Neuronal stem cell (in vitro differentiated cells): ENCODE measurements at regions not wholly inside any gene's neighbourhood (a gene's known extent, or its start where the extent isn't known, plus 50 kb on each side); places are given as distances from the start of the nearest gene placed in this dataset.
"Not testable (repeated sequence)": the region's sequence is repeated elsewhere in the genome, so short reads cannot be mapped to it uniquely, and the experiment has no call there.

Experiments
- DNase-seq: peaks from one replicate; pipeline ENCODE4 v3.0.0-alpha.2; 2013; ENCODE audit warnings: low spot score
- H2AFZ ChIP-seq: one replicate; pipeline ENCODE4 v1.6.1; 2013; ENCODE audit warnings: mild to moderate bottlenecking, low read length, inconsistent platforms
- H2AK5ac ChIP-seq: 2 replicates; pipeline ENCODE4 v1.6.1; 2013; ENCODE audit warnings: low read depth, mild to moderate bottlenecking, inconsistent platforms, low read length, moderate library complexity, mixed read lengths
- H2BK120ac ChIP-seq: 2 replicates; pipeline ENCODE4 v1.6.1; 2013; ENCODE audit warnings: low read depth, mild to moderate bottlenecking, inconsistent platforms, low read length, moderate library complexity, mixed read lengths
- H2BK12ac ChIP-seq: one replicate; pipeline ENCODE4 v1.6.1; 2013; ENCODE audit warnings: low read length, inconsistent platforms
- H2BK15ac ChIP-seq: 2 replicates; pipeline ENCODE4 v1.6.1; 2013; ENCODE audit warnings: mild to moderate bottlenecking, low read length, inconsistent platforms, mixed read lengths
- H2BK5ac ChIP-seq: one replicate; pipeline ENCODE4 v1.6.1; 2013; ENCODE audit warnings: inconsistent platforms, mild to moderate bottlenecking, low read length, moderate library complexity
- H3K14ac ChIP-seq: one replicate; pipeline ENCODE4 v1.6.1; 2013; ENCODE audit warnings: low read length, inconsistent platforms
- H3K18ac ChIP-seq: 2 replicates; pipeline ENCODE4 v1.6.1; 2013; ENCODE audit warnings: low read length, inconsistent platforms
- H3K23ac ChIP-seq: 2 replicates; pipeline ENCODE4 v1.6.1; 2013; ENCODE audit warnings: low read depth, mild to moderate bottlenecking, mixed read lengths, low read length, inconsistent platforms; ENCODE audit not compliant: poor library complexity
- H3K27ac ChIP-seq: replicated peaks from 3 replicates; pipeline ENCODE4 v1.5.1; 2013; ENCODE audit warnings: low read length, inconsistent platforms
- H3K27me3 ChIP-seq, 3 experiments: 2 replicates each; pipeline ENCODE4 v1.6.1; 2013; ENCODE audit warnings: low read length in 3 of 3, mild to moderate bottlenecking in 2 of 3, inconsistent platforms in 1 of 3, low read depth in 1 of 3, mixed read lengths in 1 of 3, moderate library complexity in 1 of 3; ENCODE audit not compliant: control insufficient read depth in 3 of 3, insufficient read depth in 3 of 3
- H3K36me3 ChIP-seq, 2 donors: replicated peaks in 1 of 2; 2 replicates each; pipeline ENCODE4 v1.6.1; 2013; ENCODE audit warnings: low read length in 2 of 2; ENCODE audit not compliant: control insufficient read depth in 2 of 2, insufficient read depth in 2 of 2
- H3K4ac ChIP-seq: 2 replicates; pipeline ENCODE4 v1.6.1; 2013; ENCODE audit warnings: inconsistent platforms, mild to moderate bottlenecking, low read length, moderate library complexity
- H3K4me1 ChIP-seq, 2 donors: 1 replicate in 1 of 2; 2 replicates in 1 of 2; pipeline ENCODE4 v1.6.1; 2013; ENCODE audit warnings: low read length in 2 of 2, low read depth in 1 of 2; ENCODE audit not compliant: control insufficient read depth in 2 of 2, insufficient read depth in 1 of 2
- H3K4me2 ChIP-seq: one replicate; pipeline ENCODE4 v1.6.1; 2013; ENCODE audit warnings: mild to moderate bottlenecking, low read length, inconsistent platforms; ENCODE audit not compliant: insufficient read depth, poor library complexity, severe bottlenecking
- H3K4me3 ChIP-seq, 2 donors: 2 replicates each; pipeline ENCODE4 v1.5.1; 2013; ENCODE audit warnings: low read length in 2 of 2, mild to moderate bottlenecking in 2 of 2, inconsistent platforms in 1 of 2, moderate library complexity in 1 of 2
- H3K79me1 ChIP-seq: one replicate; pipeline ENCODE4 v1.6.1; 2013; ENCODE audit warnings: low read depth, mild to moderate bottlenecking, inconsistent platforms, low read length, moderate library complexity
- H3K9ac ChIP-seq: one replicate; pipeline ENCODE4 v1.6.1; 2013; ENCODE audit warnings: mild to moderate bottlenecking, low read depth, low read length, inconsistent platforms; ENCODE audit not compliant: poor library complexity
- H3K9me3 ChIP-seq, 2 donors: replicated peaks in 1 of 2; 2 replicates each; pipeline versions ENCODE3 to v1.6.1; 2013; ENCODE audit warnings: low read length in 2 of 2, mild to moderate bottlenecking in 2 of 2, inconsistent platforms in 1 of 2, low read depth in 1 of 2, mixed read lengths in 1 of 2, moderate library complexity in 1 of 2; ENCODE audit not compliant: control insufficient read depth in 2 of 2, insufficient read depth in 1 of 2
- H4K8ac ChIP-seq: one replicate; pipeline ENCODE4 v1.6.1; 2013; ENCODE audit warnings: low read depth, mild to moderate bottlenecking, inconsistent platforms, low read length, moderate library complexity
- H4K91ac ChIP-seq: one replicate; pipeline ENCODE4 v1.6.1; 2013; ENCODE audit warnings: low read length, low read depth, mild to moderate bottlenecking, inconsistent platforms; ENCODE audit not compliant: poor library complexity
- WGBS, 2 donors: extraction: QIAGEN DNeasy Blood & Tissue Kit; methylation state at CpG; one replicate each; pipeline ENCODE4 v1.1.7; 2013; ENCODE audit warnings: missing lambda C conversion rate in 2 of 2, mixed read lengths in 1 of 2; ENCODE audit not compliant: insufficient read length in 2 of 2, insufficient replicate concordance in 1 of 2; ENCODE audit errors: extremely low coverage in 2 of 2; 5-methylcytosine and 5-hydroxymethylcytosine counted together

DNA sequence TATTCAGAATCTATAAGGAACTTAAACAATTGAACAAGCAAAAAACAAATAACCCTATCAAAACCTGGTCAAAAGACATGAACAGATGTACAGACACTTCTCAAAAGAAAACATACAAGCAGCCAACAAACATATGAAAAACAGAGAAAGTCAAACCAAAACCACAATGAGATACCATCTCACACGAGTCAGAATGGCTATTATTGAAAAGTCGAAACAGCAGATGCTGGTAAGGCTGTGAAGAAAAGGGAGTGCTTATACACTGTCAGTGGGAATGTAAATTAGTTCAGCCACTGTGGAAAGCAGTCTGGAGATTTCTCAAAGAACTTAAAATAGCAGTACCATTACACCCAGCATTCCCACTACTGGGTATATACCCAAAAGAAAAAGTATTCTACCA, 520.1 kb downstream of the LTN1 start:
- not testable (repeated sequence) for H3K27ac ChIP-seq, H3K4ac ChIP-seq, H3K18ac ChIP-seq, H3K14ac ChIP-seq, H4K8ac ChIP-seq, H3K27me3 ChIP-seq, H3K23ac ChIP-seq, H3K4me3 ChIP-seq, H4K91ac ChIP-seq, H2BK12ac ChIP-seq, H2BK15ac ChIP-seq, DNase-seq, H2AK5ac ChIP-seq, H2AFZ ChIP-seq, H3K36me3 ChIP-seq, H2BK5ac ChIP-seq, H2BK120ac ChIP-seq, H3K9me3 ChIP-seq, H3K4me2 ChIP-seq, H3K4me1 ChIP-seq, H3K9ac ChIP-seq, H3K79me1 ChIP-seq
- WGBS, 2 donors, result no CpG with 5 or more reads among the region's 2 CpGs

DNA sequence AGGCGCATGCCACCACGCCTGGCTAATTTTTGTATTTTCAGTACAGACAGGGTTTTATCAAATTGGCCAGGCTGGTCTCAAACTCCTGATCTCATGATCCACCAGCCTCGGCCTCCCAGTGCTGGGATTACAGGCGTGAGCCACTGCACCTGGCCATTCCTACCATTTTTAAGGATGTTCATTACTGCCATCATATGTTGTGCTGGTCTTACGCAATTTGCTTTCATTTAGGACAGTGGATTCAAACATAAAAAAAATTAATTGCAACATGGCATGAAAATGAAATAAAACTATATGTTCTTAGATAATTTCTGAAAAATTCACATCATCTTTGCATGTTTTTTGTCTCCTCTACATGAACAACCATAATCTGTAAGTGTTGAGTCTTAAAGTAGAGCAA, 527.7 kb downstream of the LTN1 start:
- no peaks in the 10 kb centered on the region for H3K4me1 ChIP-seq

GRCh38 chr21:28464095-28464494, 528.6 kb downstream of the LTN1 start:
- Histone ChIP-seq H2BK5ac (no peak overlapping the region), H3K4ac (no peak overlapping the region), H2AK5ac (no peak overlapping the region), H2BK120ac (no peak overlapping the region), H2BK12ac (no peak overlapping the region), H3K4me1 (no peaks in the 10 kb centered on the region), H3K23ac (no peak overlapping the region), H4K91ac (no peak overlapping the region), H3K27ac (no peak overlapping the region), H3K9ac (no peak overlapping the region), H3K4me2 (no peak overlapping the region), H3K4me3 (no peak overlapping the region), H4K8ac (no peak overlapping the region), H3K27me3 (no peaks in the 10 kb centered on the region), H3K14ac (no peak overlapping the region), H3K79me1 (no peaks in the 10 kb centered on the region), H3K18ac (no peak overlapping the region), H3K36me3 (no peaks in the 10 kb centered on the region), H2AFZ (no peak overlapping the region), H2BK15ac (no peak overlapping the region), H3K9me3 (no peaks in the 10 kb centered on the region)
- DNase-seq, result no peak

More for the DNA sequence above, 527.7 kb downstream of the LTN1 start:
- Histone ChIP-seq H3K14ac (no peak overlapping the region), H2BK12ac (no peak overlapping the region), H3K18ac (no peak overlapping the region), H2BK5ac (no peak overlapping the region), H3K4me2 (no peak overlapping the region), H4K91ac (no peak overlapping the region), H3K23ac (no peak overlapping the region), H2BK120ac (no peak overlapping the region), H3K27ac (no peak overlapping the region), H3K4ac (no peak overlapping the region), H3K79me1 (no peaks in the 10 kb centered on the region), H2BK15ac (no peak overlapping the region), H3K9me3 (no peaks in the 10 kb centered on the region), H3K36me3 (no peaks in the 10 kb centered on the region), H3K4me3 (no peak overlapping the region), H2AFZ (no peak overlapping the region), H2AK5ac (no peak overlapping the region), H3K9ac (no peak overlapping the region), H3K27me3 (no peaks in the 10 kb centered on the region), H4K8ac (no peak overlapping the region)
- no peak for DNase-seq
- WGBS, 2 donors, result no CpG with 5 or more reads among the region's 5 CpGs

DNA sequence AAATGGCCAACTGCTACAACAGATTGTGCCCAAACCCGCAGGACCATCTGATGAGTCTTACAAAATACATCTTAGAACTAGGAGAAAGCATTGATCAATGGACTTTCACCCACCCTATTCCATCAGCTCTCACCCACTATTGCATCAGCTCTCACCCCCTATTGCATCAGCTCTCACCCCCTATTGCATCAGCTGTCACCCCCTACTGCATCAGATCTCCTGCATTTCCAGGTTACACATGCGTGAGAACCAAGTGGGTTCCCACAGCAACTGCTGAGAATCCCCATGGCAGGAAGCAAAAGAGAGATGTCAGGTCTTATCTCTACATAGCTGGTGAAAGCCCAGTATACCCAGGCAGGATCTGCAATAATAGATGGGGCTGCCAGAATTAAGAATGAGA, 533.5 kb downstream of the LTN1 start:
- no peak overlapping the region for H3K23ac ChIP-seq
- H3K79me1 ChIP-seq, result no peaks in the 10 kb centered on the region
- no CpG with 5 or more reads among the region's 2 CpGs for WGBS, 2 donors
- H2BK12ac ChIP-seq, result no peak overlapping the region
- H4K91ac ChIP-seq, result no peak overlapping the region
- H3K27me3 ChIP-seq, result no peaks in the 10 kb centered on the region
- no peak overlapping the region for H3K9ac ChIP-seq
- no peak for DNase-seq
- H3K27ac ChIP-seq, result no peak overlapping the region
- H3K18ac ChIP-seq, result no peak overlapping the region
- H3K9me3 ChIP-seq, result no peaks in the 10 kb centered on the region
- H3K14ac ChIP-seq, result no peak overlapping the region
- H3K4ac ChIP-seq, result no peak overlapping the region
- no peak overlapping the region for H2BK120ac ChIP-seq
- H3K4me1 ChIP-seq, result no peaks in the 10 kb centered on the region
- no peak overlapping the region for H4K8ac ChIP-seq
- H3K36me3 ChIP-seq, result no peaks in the 10 kb centered on the region
- no peak overlapping the region for H2BK15ac ChIP-seq
- H3K4me2 ChIP-seq, result no peak overlapping the region
- H2AK5ac ChIP-seq, result no peak overlapping the region
- H3K4me3 ChIP-seq, result no peak overlapping the region
- H2AFZ ChIP-seq, result no peak overlapping the region
- H2BK5ac ChIP-seq, result no peak overlapping the region
